HepG2 (cell line): ENCODE measurements at regions not wholly inside any gene's neighbourhood (a gene's known extent, or its start where the extent isn't known, plus 50 kb on each side); places are given as distances from the start of the nearest gene placed in this dataset.

Experiments
- ATAC-seq: fragments of 200-7000 bp; cut with Tn5 transposase; 3 replicates; pipeline ENCODE4 v1.9.1; 2020; ENCODE audit warnings: mild to moderate bottlenecking, moderate library complexity
- BruUV-seq: library from RNA; stranded (reverse); fragments of 400-500 nt; replicated peaks from 2 replicates; lab custom pipeline; 2021; lab: Mats Ljungman, UMichigan
- CTCF ChIA-PET: fragments of 300-600 bp; formaldehyde crosslinking; extraction: SDS; loops from one replicate; lab custom pipeline; 2021; ENCODE audit warnings: low total read pairs, inconsistent platforms, low intra/inter-chr PET ratio; lab: Yijun Ruan, JAX
- POLR2A ChIA-PET: fragments of 350-600 bp; sonication (Branson Sonifier 250); formaldehyde crosslinking; loops from one replicate; lab custom pipeline; 2020; ENCODE audit warnings: antibody characterized with exemption, inconsistent platforms; lab: Yijun Ruan, JAX
- DNase-seq: peaks from one replicate; pipeline ENCODE4 v3.0.0-alpha.2; 2015; ENCODE audit warnings: low spot score
- FAIRE-seq: peaks from 3 replicates; lab custom pipeline; 2011; peaks lifted over from hg19 to GRCh38; lab: Jason Lieb, UNC
- H2AFZ ChIP-seq: one replicate; pipeline ENCODE4 v1.6.1; 2011; ENCODE audit warnings: low read length, inconsistent platforms
- H3K27ac ChIP-seq: fragments of 300-600 bp; 3 replicates; pipeline ENCODE4 v1.8.0; 2011; ENCODE audit warnings: mixed run types, mild to moderate bottlenecking, mixed read lengths, low read length, inconsistent platforms; ENCODE audit not compliant: insufficient read depth; ENCODE audit errors: extremely low read length
- H3K27me3 ChIP-seq, 2 experiments: fragments of 200-600 bp in 1 of 2; 2 replicates in 1 of 2; 3 replicates in 1 of 2; pipeline versions ENCODE4 v1.6.0 to v1.8.0; 2011; ENCODE audit warnings: low read length in 2 of 2, mild to moderate bottlenecking in 2 of 2, moderate library complexity in 2 of 2, inconsistent platforms in 1 of 2; ENCODE audit not compliant: insufficient read depth in 2 of 2, control insufficient read depth in 1 of 2
- H3K36me3 ChIP-seq, 2 experiments: fragments of 200-600 bp in 1 of 2; replicated peaks in 1 of 2; 2 replicates in 1 of 2; 3 replicates in 1 of 2; pipeline versions ENCODE4 v1.5.1 to v1.8.0; 2011; ENCODE audit warnings: low read length in 2 of 2, inconsistent platforms in 1 of 2; ENCODE audit not compliant: insufficient read depth in 2 of 2, control insufficient read depth in 1 of 2
- H3K4me1 ChIP-seq: 2 replicates; pipeline ENCODE4 v1.5.1; 2012; ENCODE audit warnings: low read length, inconsistent platforms; ENCODE audit not compliant: insufficient read depth
- H3K4me2 ChIP-seq: 2 replicates; pipeline ENCODE4 v1.6.0; 2011; ENCODE audit warnings: low read depth, low read length, inconsistent platforms
- H3K4me3 ChIP-seq, 3 experiments: fragments of 200-600 bp in 1 of 3; sonication (generic), shearing (Covaris generic) in 1 of 3; replicated peaks in 1 of 3; 2 replicates each; pipeline ENCODE4 v1.5.1; 2011 to 2016; ENCODE audit warnings: low read length in 3 of 3, inconsistent platforms in 2 of 3, low read depth in 2 of 3, mild to moderate bottlenecking in 2 of 3, control low read depth in 1 of 3, mixed read lengths in 1 of 3; ENCODE audit not compliant: insufficient read depth in 1 of 3
- H3K79me2 ChIP-seq: one replicate; pipeline ENCODE4 v1.6.1; 2011; ENCODE audit warnings: low read length, inconsistent platforms; ENCODE audit not compliant: insufficient read depth
- H3K9ac ChIP-seq: 2 replicates; pipeline ENCODE4 v1.6.0; 2011; ENCODE audit warnings: mild to moderate bottlenecking, low read depth, low read length, inconsistent platforms; ENCODE audit not compliant: insufficient read depth
- H3K9me3 ChIP-seq: 2 replicates; pipeline ENCODE4 v1.5.1; 2012; ENCODE audit warnings: mild to moderate bottlenecking, low read length
- H4K20me1 ChIP-seq: 2 replicates; pipeline ENCODE4 v1.6.0; 2011; ENCODE audit warnings: inconsistent platforms, mild to moderate bottlenecking, low read length, moderate library complexity; ENCODE audit not compliant: insufficient read depth
- AHR ChIP-seq: IDR thresholded peaks from 2 replicates; pipeline ENCODE4 v1.6.1; 2018; ENCODE audit warnings: missing genetic modification reagents, missing compliant biosample characterization
- BCL6 ChIP-seq: IDR thresholded peaks from 2 replicates; pipeline ENCODE4 v1.6.1; 2016; ENCODE audit warnings: missing genetic modification reagents, missing compliant biosample characterization
- CEBPG ChIP-seq: IDR thresholded peaks from 2 replicates; pipeline ENCODE4 v1.6.1; 2016
- ELF3 ChIP-seq: IDR thresholded peaks from 2 replicates; pipeline ENCODE4 v1.6.1; 2016; ENCODE audit warnings: missing genetic modification reagents, missing compliant biosample characterization
- FOSL1 ChIP-seq: sonication (generic); formaldehyde crosslinking; IDR thresholded peaks from 2 replicates; pipeline ENCODE4 v1.9.0; 2021; ENCODE audit warnings: missing genetic modification reagents, borderline replicate concordance
- GATA4 ChIP-seq: sonication (generic); IDR thresholded peaks from 2 replicates; pipeline ENCODE4 v1.6.1; 2016; ENCODE audit warnings: antibody characterized with exemption, low read depth, borderline replicate concordance
- HNRNPH1 ChIP-seq: fragments of 200-400 bp; formaldehyde crosslinking; optimal IDR thresholded peaks from 2 replicates; pipeline ENCODE3; 2017; ENCODE audit warnings: mild to moderate bottlenecking, low read depth, low read length
- IKZF4 ChIP-seq: sonication (generic); formaldehyde crosslinking; IDR thresholded peaks from 2 replicates; pipeline ENCODE4 v1.5.1; 2020; ENCODE audit warnings: borderline replicate concordance, mild to moderate bottlenecking, low read depth, missing genetic modification reagents; ENCODE audit errors: not compliant biosample characterization
- KDM5A ChIP-seq: fragments of 200-600 bp; sonication (generic); IDR thresholded peaks from 2 replicates; pipeline ENCODE4 v1.7.0; 2018; ENCODE audit warnings: antibody characterized with exemption, mild to moderate bottlenecking, low read length, borderline replicate concordance
- ZFX ChIP-seq: sonication (generic); formaldehyde crosslinking; IDR thresholded peaks from 2 replicates; pipeline ENCODE4 v1.4.0; 2020; ENCODE audit warnings: mild to moderate bottlenecking, low read depth, missing genetic modification reagents, moderate library complexity
- ZNF282 ChIP-seq: fragments of 450-650 bp; IDR thresholded peaks from 2 replicates; pipeline ENCODE4 v1.6.1; 2018; ENCODE audit not compliant: partially characterized antibody
- ZNF598 ChIP-seq: sonication (generic); formaldehyde crosslinking; IDR thresholded peaks from 2 replicates; pipeline ENCODE4 v1.5.1; 2020; ENCODE audit warnings: mild to moderate bottlenecking, missing genetic modification reagents, borderline replicate concordance
- ZNF747 ChIP-seq: sonication (generic); formaldehyde crosslinking; IDR thresholded peaks from 2 replicates; pipeline ENCODE4 v1.8.1; 2023; ENCODE audit warnings: missing genetic modification reagents, mild to moderate bottlenecking, borderline replicate concordance
- WGBS: methylation state at CpG from one replicate; pipeline ENCODE4 v1.1.6; 2017; ENCODE audit warnings: low lambda C conversion rate; 5-methylcytosine and 5-hydroxymethylcytosine counted together
- in situ Hi-C: cut with HindIII; loops from 2 replicates; pipeline ENCODE4 v1.10.0; 2017; ENCODE audit warnings: low pct_unique_long_range_greater_than_20kb; ENCODE audit not compliant: extremely low pct_ligation_motif_present
- intact Hi-C: fragments of 100-400 bp; cut with micrococcal nuclease; formaldehyde crosslinking; loops from one replicate; pipeline ENCODE4 v1.10.0; 2022; ENCODE audit not compliant: unreplicated experiment
- TF ChIP-seq, protein P1 (sequence below): sonication (generic); formaldehyde crosslinking; IDR thresholded peaks from 2 replicates; pipeline ENCODE4 v1.4.0; 2020; ENCODE audit warnings: missing genetic modification reagents

DNA sequence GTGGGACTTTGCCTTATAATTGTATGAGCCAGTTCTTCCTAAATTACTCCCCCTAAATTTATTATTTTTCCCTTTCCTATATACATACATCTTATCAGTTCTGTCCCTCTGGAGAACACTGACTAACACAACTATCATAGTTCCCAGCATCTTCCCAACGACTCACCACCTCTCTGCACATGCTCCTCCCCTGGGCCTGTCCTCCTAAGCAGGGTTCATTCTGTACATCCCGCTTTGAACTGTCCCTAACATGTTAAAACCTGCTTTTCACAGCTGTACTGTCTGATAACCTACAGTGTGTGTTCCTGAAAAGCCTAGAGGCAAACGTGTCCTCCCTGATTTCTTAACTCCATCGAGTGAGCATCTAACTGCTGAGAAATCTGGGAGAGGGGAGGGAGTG, 141.7 kb downstream of the EFNB2 start (continued):
- TF ChIP-seq HNRNPH1 (no peak), ELF3 (CRISPR knock-in tag) (no peak), FOSL1 (CRISPR knock-in tag) (no peak), ZNF747 (CRISPR knock-in tag) (no peak), ZNF598 (no peak), CEBPG (CRISPR knock-in tag) (no peak), BCL6 (CRISPR knock-in tag) (no peak), ZFX (CRISPR knock-in tag) (no peak), ZNF282 (no peak)
- TF ChIP-seq, all 625 proteins: peak for 0

GRCh38 chr13:106391681-106392080, 143.8 kb downstream of the EFNB2 start:
- Histone ChIP-seq H2AFZ (no peak overlapping the region), H3K79me2 (no peaks in the 10 kb centered on the region), H3K4me3 (no peak overlapping the region), H4K20me1 (no peaks in the 10 kb centered on the region), H3K27ac (no peak overlapping the region), H3K36me3 (no peaks in the 10 kb centered on the region), H3K4me2 (no peak overlapping the region), H3K9me3 (no peaks in the 10 kb centered on the region), H3K9ac (no peak overlapping the region), H3K4me1 (no peaks in the 10 kb centered on the region), H3K27me3 (no peaks in the 10 kb centered on the region; a peak in 1 of 5 replicates)
- ATAC-seq (no peak), FAIRE-seq (no peak), DNase-seq (no peak)
- ChIA-PET POLR2A (no interaction called here), CTCF (no interaction called here)
- TF ChIP-seq KDM5A (no peak), GATA4 (no peak), IKZF4 (CRISPR knock-in tag) (no peak), AHR (CRISPR knock-in tag) (no peak)
- TF ChIP-seq, protein P1, sequence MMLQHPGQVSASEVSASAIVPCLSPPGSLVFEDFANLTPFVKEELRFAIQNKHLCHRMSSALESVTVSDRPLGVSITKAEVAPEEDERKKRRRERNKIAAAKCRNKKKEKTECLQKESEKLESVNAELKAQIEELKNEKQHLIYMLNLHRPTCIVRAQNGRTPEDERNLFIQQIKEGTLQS (CRISPR knock-in tag): no peak
- BruUV-seq: no TSS peak
- intact Hi-C loops: loop anchor here (10.0 kb wide), 1 partner anchor 1107 kb away; no protein-coding TSS in a partner anchor
- WGBS: 34% methylated on average over 6 of the region's 6 CpGs
- in situ Hi-C loops: no loop called here
